ENCODE measurements at regions not wholly inside any gene's neighbourhood (a gene's known extent, or its start where the extent isn't known, plus 50 kb on each side); places are given as distances from the start of the nearest gene placed in this dataset.
"Not testable (repeated sequence)": the region's sequence is repeated elsewhere in the genome, so short reads cannot be mapped to it uniquely, and the experiment has no call there.

GRCh38 chr2:67776276-67776675 is 286.5 kb downstream of the C1D start:
- Histone ChIP-seq H3K27me3 (no peaks in the 10 kb centered on the region), H3K9me3 (no peaks in the 10 kb centered on the region), H3K4me3 (no peak overlapping the region), H3K27ac (replicated peaks in 1 of 4) (no peak overlapping the region), H3K4me1 (no peaks in the 10 kb centered on the region), H3K36me3 (no peaks in the 10 kb centered on the region)
- WGBS, result 75% methylated on average over 2 of the region's 2 CpGs
- no peak for DNase-seq (ENCODE audit: extremely low spot score)
- TF ChIP-seq POLR2A (IDR thresholded peaks at IDR 0.05; ENCODE audit: low read depth), result no peak
- no peak for TF ChIP-seq CTCF (IDR thresholded peaks at IDR 0.05)
- no peak for TF ChIP-seq EP300 (IDR thresholded peaks at IDR 0.05)
- no peak for TF ChIP-seq POLR2AphosphoS5 (IDR thresholded peaks at IDR 0.05)
- intact Hi-C loops (cut with DNase I), result no loop called here

GRCh38 chr2:67777010-67777409 is 285.8 kb downstream of the C1D start:
- DNase-seq (ENCODE audit: extremely low spot score), result no peak
- TF ChIP-seq EP300 (IDR thresholded peaks at IDR 0.05), result no peak
- no peak for TF ChIP-seq POLR2AphosphoS5 (IDR thresholded peaks at IDR 0.05)
- no peak for TF ChIP-seq CTCF (IDR thresholded peaks at IDR 0.05)
- H3K27ac ChIP-seq (replicated peaks in 1 of 4), result no peak overlapping the region
- WGBS, result 86% methylated on average over 1 of the region's 1 CpG
- peaks cover 0 to under 1% (median 0%) of the 10 kb centered on the region in 4 donors for H3K4me1 ChIP-seq
- no peaks in the 10 kb centered on the region for H3K36me3 ChIP-seq
- no peaks in the 10 kb centered on the region for H3K27me3 ChIP-seq
- H3K4me3 ChIP-seq, result no peak overlapping the region
- H3K9me3 ChIP-seq, result no peaks in the 10 kb centered on the region
- intact Hi-C loops (cut with DNase I), result no loop called here

- peaks cover 0 to 10% (median 3%) of the 10 kb centered on the region in 4 donors for H3K4me1 ChIP-seq
- TF ChIP-seq CTCF (IDR thresholded peaks at IDR 0.05) (no peak), EP300 (IDR thresholded peaks at IDR 0.05) (no peak), POLR2A (IDR thresholded peaks at IDR 0.05; ENCODE audit: low read depth) (no peak), POLR2AphosphoS5 (IDR thresholded peaks at IDR 0.05) (no peak)
- H3K27me3 ChIP-seq, result no peaks in the 10 kb centered on the region
- H3K36me3 ChIP-seq, result no peaks in the 10 kb centered on the region
- DNase-seq (ENCODE audit: extremely low spot score), result no peak
- WGBS, result 95% methylated on average over 1 of the region's 1 CpG
- H3K4me3 ChIP-seq, result no peak overlapping the region
- no peaks in the 10 kb centered on the region for H3K9me3 ChIP-seq
- intact Hi-C loops (cut with DNase I), result no loop called here
- no peak overlapping the region for H3K27ac ChIP-seq (replicated peaks in 1 of 4)
Observed at GRCh38 chr2:67777836-67778429, 284.9 kb downstream of the C1D start.

- H3K4me3 ChIP-seq; H3K27me3 ChIP-seq; DNase-seq (ENCODE audit: extremely low spot score); H3K9me3 ChIP-seq; H3K27ac ChIP-seq (replicated peaks in 1 of 4); intact Hi-C loops (cut with DNase I); H3K36me3 ChIP-seq: not testable (repeated sequence)
- 89% methylated on average over 5 of the region's 5 CpGs for WGBS
- peaks cover 0 to 13% (median 5%) of the 10 kb centered on the region in 4 donors for H3K4me1 ChIP-seq
Observed at GRCh38 chr2:67780841-67781240, 282.0 kb downstream of the C1D start.

- Histone ChIP-seq H3K27me3 (no peaks in the 10 kb centered on the region), H3K4me1 (peaks cover 0 to 13% (median 5%) of the 10 kb centered on the region in 4 donors), H3K36me3 (no peaks in the 10 kb centered on the region), H3K4me3 (no peak overlapping the region), H3K9me3 (no peaks in the 10 kb centered on the region), H3K27ac (replicated peaks in 1 of 4) (no peak overlapping the region)
- intact Hi-C loops (cut with DNase I), result no loop called here
- TF ChIP-seq POLR2A (IDR thresholded peaks at IDR 0.05; ENCODE audit: low read depth) (no peak), POLR2AphosphoS5 (IDR thresholded peaks at IDR 0.05) (no peak), EP300 (IDR thresholded peaks at IDR 0.05) (no peak), CTCF (IDR thresholded peaks at IDR 0.05) (no peak)
- 57% methylated on average over 4 of the region's 4 CpGs for WGBS
- DNase-seq (ENCODE audit: extremely low spot score), result no peak
Observed at GRCh38 chr2:67782443-67782842, 280.4 kb downstream of the C1D start.
